GM18868 (cell line): ENCODE measurements at regions not wholly inside any gene's neighbourhood (a gene's known extent, or its start where the extent isn't known, plus 50 kb on each side); places are given as distances from the start of the nearest gene placed in this dataset.
"Not testable (repeated sequence)": the region's sequence is repeated elsewhere in the genome, so short reads cannot be mapped to it uniquely, and the experiment has no call there.

Source experiments
- ATAC-seq: cut with Tn5 transposase; IDR thresholded peaks from one replicate; pipeline ENCODE4 v1.9.1; 2021; ENCODE audit warnings: mild to moderate bottlenecking, moderate library complexity; ENCODE audit not compliant: unreplicated experiment

GRCh38 chr13:78540058-78540457 is 63.3 kb downstream of the POU4F1 start:
- no peak for ATAC-seq

GRCh38 chr13:78526044-78526443 is 77.3 kb downstream of the POU4F1 start:
- ATAC-seq, result not testable (repeated sequence)

- ATAC-seq, result no peak
Measured at GRCh38 chr13:78524936-78525335, 78.4 kb downstream of the POU4F1 start.

- no peak for ATAC-seq
Measured at GRCh38 chr13:78521091-78521490, 82.3 kb downstream of the POU4F1 start.

- ATAC-seq, result no peak
Measured at GRCh38 chr13:78520425-78520824, 82.9 kb downstream of the POU4F1 start.

GRCh38 chr13:78518482-78518881 is 84.9 kb downstream of the POU4F1 start:
- not testable (repeated sequence) for ATAC-seq

- no peak for ATAC-seq
Measured at GRCh38 chr13:78499802-78500201, 103.5 kb downstream of the POU4F1 start.

GRCh38 chr13:78497702-78498355 is 105.5 kb downstream of the POU4F1 start:
- ATAC-seq, result no peak

- ATAC-seq, result no peak
Measured at GRCh38 chr13:78491978-78492377, 111.4 kb downstream of the POU4F1 start.

GRCh38 chr13:78490225-78490624 is 113.1 kb downstream of the POU4F1 start:
- ATAC-seq, result not testable (repeated sequence)

GRCh38 chr13:78487707-78488106 is 115.6 kb downstream of the POU4F1 start:
- ATAC-seq, result no peak

- no peak for ATAC-seq
Measured at GRCh38 chr13:78485803-78486202, 117.5 kb downstream of the POU4F1 start.

- no peak for ATAC-seq
Measured at GRCh38 chr13:78478183-78478582, 125.2 kb downstream of the POU4F1 start.

- no peak for ATAC-seq
Measured at GRCh38 chr13:78476910-78477309, 126.4 kb downstream of the POU4F1 start.

- no peak for ATAC-seq
Measured at GRCh38 chr13:78468621-78469020, 134.7 kb downstream of the POU4F1 start.

GRCh38 chr13:78465250-78465649 is 138.1 kb downstream of the POU4F1 start:
- ATAC-seq, result no peak

- no peak for ATAC-seq
Measured at GRCh38 chr13:78460176-78460575, 143.2 kb downstream of the POU4F1 start.

- no peak for ATAC-seq
Measured at GRCh38 chr13:78443839-78444238, 159.5 kb downstream of the POU4F1 start.

- peak; percentile 72 for ATAC-seq
Measured at GRCh38 chr13:78437781-78438180, 165.6 kb downstream of the POU4F1 start.

- no peak for ATAC-seq
Measured at GRCh38 chr13:78436311-78436710, 167.0 kb downstream of the POU4F1 start.

GRCh38 chr13:78431328-78431727 is 172.0 kb downstream of the POU4F1 start:
- ATAC-seq, result no peak

- ATAC-seq, result no peak
Measured at GRCh38 chr13:78430811-78431210, 172.5 kb downstream of the POU4F1 start.

- no peak for ATAC-seq
Measured at GRCh38 chr13:78430166-78430791, 173.1 kb downstream of the POU4F1 start.
